Endothelial cell of umbilical vein (primary cell): ENCODE measurements at regions not wholly inside any gene's neighbourhood (a gene's known extent, or its start where the extent isn't known, plus 50 kb on each side); places are given as distances from the start of the nearest gene placed in this dataset.

ENCODE experiments used
- BruUV-seq: library from RNA; stranded (reverse); fragments of 400-500 nt; replicated peaks from 2 replicates; lab custom pipeline; 2021; lab: Mats Ljungman, UMichigan
- CTCF ChIA-PET: fragments of 300-600, 350-600 bp; sonication (Branson Sonifier 250); formaldehyde crosslinking; loops from one replicate; lab custom pipeline; 2021; ENCODE audit warnings: antibody characterized with exemption, inconsistent platforms; lab: Charles Lee
- POLR2A ChIA-PET: fragments of 300-600, 350-600 bp; sonication (Branson Sonifier 250); formaldehyde crosslinking; loops from one replicate; lab custom pipeline; 2021; ENCODE audit warnings: antibody characterized with exemption, inconsistent platforms; lab: Charles Lee
- DNase-seq: peaks from one replicate; pipeline ENCODE4 v3.0.0-alpha.2; 2011; ENCODE audit warnings: low read depth, low spot score
- FAIRE-seq: peaks from 2 replicates; lab custom pipeline; 2011; peaks lifted over from hg19 to GRCh38; lab: Jason Lieb, UNC
- H2AFZ ChIP-seq: 2 replicates; pipeline ENCODE4 v1.6.0; 2012; ENCODE audit warnings: low read depth, low read length, control low read depth, inconsistent platforms
- H3K27ac ChIP-seq: 2 replicates; pipeline ENCODE4 v1.5.1; 2011; ENCODE audit warnings: low read depth, mild to moderate bottlenecking, control low read depth, low read length, moderate library complexity; ENCODE audit not compliant: insufficient read depth
- H3K27me3 ChIP-seq, 2 experiments: 2 replicates each; pipeline versions ENCODE4 v1.6.0 to v1.6.1; 2011; ENCODE audit warnings: low read length in 2 of 2, mixed read lengths in 1 of 2; ENCODE audit not compliant: control insufficient read depth in 2 of 2, insufficient read depth in 2 of 2
- H3K36me3 ChIP-seq, 2 experiments: 2 replicates in 1 of 2; 3 replicates in 1 of 2; pipeline ENCODE4 v1.5.1; 2011; ENCODE audit warnings: low read length in 2 of 2, mild to moderate bottlenecking in 1 of 2, moderate library complexity in 1 of 2; ENCODE audit not compliant: control insufficient read depth in 2 of 2, insufficient read depth in 2 of 2; ENCODE audit errors: extremely low read depth in 1 of 2
- H3K4me1 ChIP-seq: 3 replicates; pipeline ENCODE4 v1.5.1; 2011; ENCODE audit warnings: mild to moderate bottlenecking, low read length; ENCODE audit not compliant: control insufficient read depth, insufficient read depth; ENCODE audit errors: extremely low read depth
- H3K4me2 ChIP-seq: 2 replicates; pipeline ENCODE4 v1.6.1; 2011; ENCODE audit warnings: low read length, control low read depth, mixed read lengths; ENCODE audit not compliant: insufficient read depth
- H3K4me3 ChIP-seq, 3 experiments: fragments of 200-600 bp in 1 of 3; sonication (generic), shearing (Covaris generic) in 1 of 3; replicated peaks in 1 of 3; 2 replicates each; pipeline ENCODE4 v1.5.1; 2011 to 2016; ENCODE audit warnings: control low read depth in 3 of 3, low read length in 3 of 3, mild to moderate bottlenecking in 2 of 3, inconsistent platforms in 1 of 3, low read depth in 1 of 3, moderate library complexity in 1 of 3; ENCODE audit not compliant: insufficient read depth in 1 of 3
- H3K79me2 ChIP-seq: 2 replicates; pipeline ENCODE4 v1.6.0; 2012; ENCODE audit warnings: low read length, inconsistent platforms; ENCODE audit not compliant: control insufficient read depth, insufficient read depth
- H3K9ac ChIP-seq: replicated peaks from 2 replicates; pipeline ENCODE3; 2011; ENCODE audit warnings: low read length, control low read depth; ENCODE audit not compliant: insufficient read depth; ENCODE audit errors: extremely low read depth
- H3K9me1 ChIP-seq: replicated peaks from 3 replicates; pipeline ENCODE4 v1.6.0; 2011; ENCODE audit warnings: mild to moderate bottlenecking, low read length; ENCODE audit not compliant: control insufficient read depth, insufficient read depth; ENCODE audit errors: extremely low read depth
- H3K9me3 ChIP-seq: replicated peaks from 2 replicates; pipeline ENCODE4 v1.5.1; 2012; ENCODE audit warnings: low read length, inconsistent platforms; ENCODE audit not compliant: control insufficient read depth, insufficient read depth
- H4K20me1 ChIP-seq: replicated peaks from 2 replicates; pipeline ENCODE3; 2011; ENCODE audit warnings: mild to moderate bottlenecking, low read length; ENCODE audit not compliant: control insufficient read depth, insufficient read depth; ENCODE audit errors: extremely low read depth
- EZH2 ChIP-seq: IDR thresholded peaks from 2 replicates; pipeline ENCODE4 v1.6.1; 2012; ENCODE audit warnings: borderline replicate concordance, low read depth, mild to moderate bottlenecking, moderate library complexity, low read length, inconsistent platforms; ENCODE audit not compliant: severe bottlenecking
- FOS ChIP-seq: IDR thresholded peaks from 2 replicates; pipeline ENCODE4 v1.6.1; 2011; ENCODE audit warnings: mild to moderate bottlenecking, low read length, moderate library complexity, borderline replicate concordance; ENCODE audit not compliant: insufficient read depth
- GATA2 ChIP-seq: IDR thresholded peaks from 2 replicates; pipeline ENCODE4 v1.7.0; 2011; ENCODE audit warnings: low read depth, mild to moderate bottlenecking, moderate library complexity, mixed read lengths, low read length; ENCODE audit not compliant: insufficient read length, insufficient read depth
- JUN ChIP-seq: IDR thresholded peaks from 2 replicates; pipeline ENCODE4 v1.6.1; 2011; ENCODE audit warnings: borderline replicate concordance, low read depth; ENCODE audit not compliant: insufficient read length, insufficient read depth
- MAX ChIP-seq: IDR thresholded peaks from 2 replicates; pipeline ENCODE4 v1.6.1; 2011; ENCODE audit not compliant: insufficient read depth, insufficient read length
- MYC ChIP-seq: IDR thresholded peaks from one replicate; pipeline ENCODE4 v1.6.1; 2011; ENCODE audit warnings: mild to moderate bottlenecking, low read depth, low read length
- POLR2A ChIP-seq: IDR thresholded peaks from 2 replicates; pipeline ENCODE4 v1.6.1; 2012; ENCODE audit warnings: low read depth, mild to moderate bottlenecking, control low read depth, low read length
- POLR2AphosphoS5 ChIP-seq: IDR thresholded peaks from 2 replicates; pipeline ENCODE4 v1.6.1; 2012; ENCODE audit warnings: low read depth, mild to moderate bottlenecking, control low read depth, low read length, moderate library complexity; ENCODE audit not compliant: insufficient read depth
- dilution Hi-C: fragments of 300-500 bp; cut with MboI; formaldehyde crosslinking; loops from one replicate; pipeline ENCODE4 v1.15.0; 2019; ENCODE audit warnings: low sequenced_read_pairs; ENCODE audit not compliant: extremely low pct_ligation_motif_present
- intact Hi-C: fragments of 100-400 bp; cut with micrococcal nuclease; formaldehyde crosslinking; loops from one replicate; pipeline ENCODE4 v1.10.0; 2022
- TF ChIP-seq, protein P1 (sequence below), 2 donors: IDR thresholded peaks; 1 replicate in 1 of 2; 2 replicates in 1 of 2; pipeline ENCODE4 v1.5.1; 2011; ENCODE audit warnings: low read length in 2 of 2, mild to moderate bottlenecking in 2 of 2, moderate library complexity in 2 of 2, control low read depth in 1 of 2, inconsistent platforms in 1 of 2, low read depth in 1 of 2; ENCODE audit not compliant: insufficient read depth in 1 of 2; ENCODE audit errors: extremely low read depth in 1 of 2

DNA sequence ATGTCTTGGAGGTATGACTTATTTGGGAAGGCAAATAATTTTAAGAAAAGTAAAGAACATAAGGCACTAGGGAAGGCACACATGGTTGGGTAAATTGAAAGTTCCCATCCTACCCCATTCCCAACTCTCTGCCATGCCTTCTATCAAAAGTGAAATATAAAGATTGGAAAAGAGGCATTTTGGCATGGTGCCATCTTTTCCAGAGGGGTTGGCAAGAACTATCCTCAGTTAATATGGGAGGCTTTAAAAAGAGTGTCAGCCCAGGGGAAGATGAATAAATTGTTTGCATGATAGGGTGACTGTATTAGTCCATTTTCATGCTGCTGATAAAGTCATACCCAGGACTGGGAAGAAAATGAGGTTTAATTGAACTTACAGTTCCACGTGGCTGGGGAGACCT, 150.8 kb upstream of the BOD1L1 start:
- BruUV-seq = no TSS peak
- POLR2A ChIA-PET = no interaction called here
- Histone ChIP-seq H2AFZ (no peak overlapping the region), H3K4me2 (no peak overlapping the region), H3K9ac (no peak overlapping the region), H3K4me3 (no peak overlapping the region), H3K9me3 (no peaks in the 10 kb centered on the region), H3K36me3 (no peaks in the 10 kb centered on the region), H3K27ac (no peak overlapping the region), H4K20me1 (no peaks in the 10 kb centered on the region), H3K27me3 (no peaks in the 10 kb centered on the region), H3K79me2 (no peaks in the 10 kb centered on the region), H3K4me1 (no peaks in the 10 kb centered on the region), H3K9me1 (no peaks in the 10 kb centered on the region)
- CTCF ChIA-PET = no interaction called here
- dilution Hi-C loops = no loop called here
- FAIRE-seq = no peak
- DNase-seq = no peak
- intact Hi-C loops = no loop called here
- TF ChIP-seq MAX (no peak), POLR2A (no peak), MYC (no peak), POLR2AphosphoS5 (no peak), JUN (no peak), FOS (no peak), GATA2 (no peak), EZH2 (no peak)
- TF ChIP-seq, protein P1, sequence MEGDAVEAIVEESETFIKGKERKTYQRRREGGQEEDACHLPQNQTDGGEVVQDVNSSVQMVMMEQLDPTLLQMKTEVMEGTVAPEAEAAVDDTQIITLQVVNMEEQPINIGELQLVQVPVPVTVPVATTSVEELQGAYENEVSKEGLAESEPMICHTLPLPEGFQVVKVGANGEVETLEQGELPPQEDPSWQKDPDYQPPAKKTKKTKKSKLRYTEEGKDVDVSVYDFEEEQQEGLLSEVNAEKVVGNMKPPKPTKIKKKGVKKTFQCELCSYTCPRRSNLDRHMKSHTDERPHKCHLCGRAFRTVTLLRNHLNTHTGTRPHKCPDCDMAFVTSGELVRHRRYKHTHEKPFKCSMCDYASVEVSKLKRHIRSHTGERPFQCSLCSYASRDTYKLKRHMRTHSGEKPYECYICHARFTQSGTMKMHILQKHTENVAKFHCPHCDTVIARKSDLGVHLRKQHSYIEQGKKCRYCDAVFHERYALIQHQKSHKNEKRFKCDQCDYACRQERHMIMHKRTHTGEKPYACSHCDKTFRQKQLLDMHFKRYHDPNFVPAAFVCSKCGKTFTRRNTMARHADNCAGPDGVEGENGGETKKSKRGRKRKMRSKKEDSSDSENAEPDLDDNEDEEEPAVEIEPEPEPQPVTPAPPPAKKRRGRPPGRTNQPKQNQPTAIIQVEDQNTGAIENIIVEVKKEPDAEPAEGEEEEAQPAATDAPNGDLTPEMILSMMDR (IDR thresholded peaks at IDR 0.05; ENCODE audit: extremely low read depth in 1 of 2, insufficient read depth in 1 of 2, low read depth in 1 of 2, low read length in 2 of 2) = no peak
